Coronary artery (tissue), 2 donors: ENCODE measurements at regions not wholly inside any gene's neighbourhood (a gene's known extent, or its start where the extent isn't known, plus 50 kb on each side); places are given as distances from the start of the nearest gene placed in this dataset.

Experiments
- DNase-seq: peaks from one replicate; pipeline ENCODE4 v3.0.0-alpha.2; 2017; ENCODE audit warnings: low spot score
- H3K27ac ChIP-seq, 2 donors: fragments of 200-600 bp; sonication (generic); one replicate each; pipeline ENCODE4 v1.5.1; 2016 to 2019
- H3K4me3 ChIP-seq: fragments of 200-600 bp; sonication (generic); 2 replicates; pipeline ENCODE4 v1.5.1; 2016; ENCODE audit warnings: mild to moderate bottlenecking, moderate library complexity
- CTCF ChIP-seq: fragments of 200-600 bp; sonication (generic); IDR thresholded peaks from one replicate; pipeline ENCODE4 v1.5.1; 2019; ENCODE audit warnings: antibody characterized with exemption

GRCh38 chr5:44199408-44199807, 189.8 kb downstream of the FGF10 start:
- Histone ChIP-seq H3K4me3 (no peak overlapping the region), H3K27ac (no peak overlapping the region)
- DNase-seq: no peak
- TF ChIP-seq CTCF: no peak

GRCh38 chr5:44189255-44189654, 200.0 kb downstream of the FGF10 start:
- Histone ChIP-seq H3K4me3 (no peak overlapping the region), H3K27ac (no peak overlapping the region)
- DNase-seq: no peak
- TF ChIP-seq CTCF: no peak

DNA sequence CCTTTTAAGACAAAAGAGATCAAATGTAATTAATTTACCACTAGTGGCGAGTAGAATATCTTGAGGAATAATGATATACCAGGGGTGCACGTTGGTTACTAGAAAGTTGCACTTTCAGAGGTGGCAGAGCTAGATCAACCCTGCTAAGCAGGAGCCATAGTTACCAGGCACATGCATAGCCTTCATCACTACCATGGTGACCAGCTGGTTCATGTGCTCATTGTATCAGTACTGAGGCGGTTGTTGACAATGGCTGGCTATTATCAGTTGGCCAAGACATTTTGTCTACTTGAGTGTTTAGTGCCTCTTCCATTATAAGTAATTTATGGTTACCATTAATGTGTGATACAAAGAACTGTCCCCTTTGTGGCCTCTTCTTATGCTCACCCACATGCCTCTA, 201.2 kb downstream of the FGF10 start:
- Histone ChIP-seq H3K27ac (no peak overlapping the region), H3K4me3 (no peak overlapping the region)
- no peak for TF ChIP-seq CTCF
- DNase-seq: no peak

DNA sequence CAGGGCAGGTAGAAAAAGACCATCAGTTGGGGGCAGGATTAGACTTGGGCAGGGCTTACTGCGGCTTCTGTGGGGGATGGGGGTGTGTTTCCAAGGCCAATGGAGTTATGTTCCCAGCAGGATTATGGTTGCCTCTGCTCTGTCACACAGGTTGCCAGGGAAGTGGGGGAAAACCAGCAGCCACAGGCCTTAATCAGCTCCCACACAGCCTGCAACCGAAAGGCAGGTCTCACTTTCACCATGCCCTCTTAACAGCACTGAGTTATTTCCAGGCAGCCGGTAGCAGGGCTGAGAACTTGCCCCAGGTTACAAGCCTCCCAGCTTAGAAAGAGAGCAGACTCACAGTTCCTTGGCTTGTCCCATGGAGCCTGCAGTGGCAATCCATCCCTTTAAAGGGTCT, 205.5 kb downstream of the FGF10 start:
- DNase-seq: no peak
- H3K4me3 ChIP-seq: no peak overlapping the region
- TF ChIP-seq CTCF: no peak
- no peak overlapping the region for H3K27ac ChIP-seq

GRCh38 chr5:44183312-44183711, 205.9 kb downstream of the FGF10 start:
- no peak for TF ChIP-seq CTCF

GRCh38 chr5:44178414-44178813, 210.8 kb downstream of the FGF10 start:
- no peak overlapping the region for H3K4me3 ChIP-seq
- DNase-seq: no peak
- no peak for TF ChIP-seq CTCF
- H3K27ac ChIP-seq: no peak overlapping the region

More at GRCh38 chr5:44183312-44183711, 205.9 kb downstream of the FGF10 start:
- Histone ChIP-seq H3K27ac (no peak overlapping the region), H3K4me3 (no peak overlapping the region)
- DNase-seq: no peak

DNA sequence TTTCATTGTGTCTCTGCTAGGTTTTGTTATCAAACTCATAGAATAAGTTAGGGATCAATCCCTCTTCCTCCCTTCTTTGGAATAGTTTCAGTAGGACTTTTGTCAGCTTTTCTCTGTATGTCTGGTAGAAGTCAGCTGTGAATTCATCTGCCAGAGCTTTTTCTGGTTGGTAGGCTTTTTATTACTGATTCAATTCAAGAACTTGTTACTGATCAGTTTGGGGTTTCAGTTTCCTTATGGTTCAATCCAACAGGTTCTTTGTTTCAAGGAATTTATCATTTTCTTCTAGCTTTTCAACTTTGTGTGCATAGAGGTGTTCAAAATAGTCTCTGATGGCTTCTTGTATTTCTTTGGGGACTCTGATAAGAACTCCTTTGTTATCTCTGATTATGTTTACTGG, 221.7 kb downstream of the FGF10 start:
- DNase-seq: no peak
- no peak for TF ChIP-seq CTCF
- Histone ChIP-seq H3K27ac (no peak overlapping the region), H3K4me3 (no peak overlapping the region)
